ENCODE measurements at regions not wholly inside any gene's neighbourhood (a gene's known extent, or its start where the extent isn't known, plus 50 kb on each side); places are given as distances from the start of the nearest gene placed in this dataset.
A peak's percentile ranks its signal among the peaks of the same experiment; 100 is the strongest.
"Not testable (repeated sequence)": the region's sequence is repeated elsewhere in the genome, so short reads cannot be mapped to it uniquely, and the experiment has no call there.

GRCh38 chr10:42883993-42884983 is 101.7 kb downstream of the BMS1 start:
- DNase-seq (ENCODE audit: low spot score) = no peak

GRCh38 chr10:42885491-42886270 is 103.1 kb downstream of the BMS1 start:
- DNase-seq (ENCODE audit: low spot score) = no peak

- no peak for DNase-seq (ENCODE audit: low spot score)
These were observed 105.3 kb downstream of the BMS1 start for GRCh38 chr10:42887734-42888503.

GRCh38 chr10:42888504-42889095 is 106.0 kb downstream of the BMS1 start:
- no peak for DNase-seq (ENCODE audit: low spot score)

- no peak for DNase-seq (ENCODE audit: low spot score)
These were observed 114.1 kb downstream of the BMS1 start for GRCh38 chr10:42896735-42897134.

GRCh38 chr10:42898037-42898960 is 115.7 kb downstream of the BMS1 start:
- DNase-seq (ENCODE audit: low spot score) = no peak

GRCh38 chr10:42899036-42899435 is 116.4 kb downstream of the BMS1 start:
- DNase-seq (ENCODE audit: low spot score) = no peak

GRCh38 chr10:42900346-42900745 is 117.8 kb downstream of the BMS1 start:
- DNase-seq (ENCODE audit: low spot score) = not testable (repeated sequence)

GRCh38 chr10:42911359-42911758 is 128.8 kb downstream of the BMS1 start:
- DNase-seq (ENCODE audit: low spot score) = no peak

GRCh38 chr10:42916974-42917373 is 134.4 kb downstream of the BMS1 start:
- DNase-seq (ENCODE audit: low spot score) = no peak

- no peak for DNase-seq (ENCODE audit: low spot score)
These were observed 135.2 kb downstream of the BMS1 start for GRCh38 chr10:42917821-42918220.

GRCh38 chr10:42921951-42922350 is 139.4 kb downstream of the BMS1 start:
- DNase-seq (ENCODE audit: low spot score) = no peak

GRCh38 chr10:42924484-42924883 is 141.9 kb downstream of the BMS1 start:
- no peak for DNase-seq (ENCODE audit: low spot score)

GRCh38 chr10:42926843-42927242 is 144.2 kb downstream of the BMS1 start:
- DNase-seq (ENCODE audit: low spot score) = no peak

GRCh38 chr10:42928064-42928463 is 145.5 kb downstream of the BMS1 start:
- no peak for DNase-seq (ENCODE audit: low spot score)

- DNase-seq (ENCODE audit: low spot score) = no peak
These were observed 146.6 kb downstream of the BMS1 start for GRCh38 chr10:42929236-42929635.

GRCh38 chr10:42929993-42930392 is 146.9 kb upstream of the RET start:
- no peak for DNase-seq (ENCODE audit: low spot score)

GRCh38 chr10:42930516-42931192 is 146.2 kb upstream of the RET start:
- DNase-seq (ENCODE audit: low spot score) = peak; percentile 54

GRCh38 chr10:42932116-42932515 is 144.8 kb upstream of the RET start:
- no peak for DNase-seq (ENCODE audit: low spot score)
